Activated gamma-delta T cell (primary cell): ENCODE measurements at regions not wholly inside any gene's neighbourhood (a gene's known extent, or its start where the extent isn't known, plus 50 kb on each side); places are given as distances from the start of the nearest gene placed in this dataset.
"Not testable (repeated sequence)": the region's sequence is repeated elsewhere in the genome, so short reads cannot be mapped to it uniquely, and the experiment has no call there.

Experiments
- DNase-seq: peaks from one replicate; lab custom pipeline; 2025; lab: John Stamatoyannopoulos, UW

GRCh38 chrX:74251006-74251930, 52.7 kb upstream of the ZCCHC13 start:
- no peak for DNase-seq

- no peak for DNase-seq
These were observed 53.4 kb upstream of the ZCCHC13 start for GRCh38 chrX:74250574-74250973.

GRCh38 chrX:74249963-74250362, 54.0 kb upstream of the ZCCHC13 start:
- DNase-seq, result no peak

- no peak for DNase-seq
These were observed 55.1 kb upstream of the ZCCHC13 start for GRCh38 chrX:74248889-74249288.

- DNase-seq, result no peak
These were observed 57.5 kb upstream of the ZCCHC13 start for GRCh38 chrX:74246524-74246923.

GRCh38 chrX:74242484-74243138, 61.4 kb upstream of the ZCCHC13 start:
- no peak for DNase-seq

- no peak for DNase-seq
These were observed 61.9 kb upstream of the ZCCHC13 start for GRCh38 chrX:74242050-74242449.

- DNase-seq, result no peak
These were observed 65.2 kb upstream of the ZCCHC13 start for GRCh38 chrX:74238771-74239170.

- DNase-seq, result no peak
These were observed 69.2 kb upstream of the ZCCHC13 start for GRCh38 chrX:74234818-74235217.

GRCh38 chrX:74232859-74233258, 71.1 kb upstream of the ZCCHC13 start:
- no peak for DNase-seq

- no peak for DNase-seq
These were observed 72.4 kb upstream of the ZCCHC13 start for GRCh38 chrX:74231625-74232024.

- no peak for DNase-seq
These were observed 73.9 kb upstream of the ZCCHC13 start for GRCh38 chrX:74230094-74230493.

- no peak for DNase-seq
These were observed 78.9 kb upstream of the ZCCHC13 start for GRCh38 chrX:74225111-74225510.

GRCh38 chrX:74220277-74220676, 83.7 kb upstream of the ZCCHC13 start:
- DNase-seq, result no peak

- DNase-seq, result no peak
These were observed 85.1 kb upstream of the ZCCHC13 start for GRCh38 chrX:74218895-74219294.

GRCh38 chrX:74216421-74216820, 87.6 kb upstream of the ZCCHC13 start:
- DNase-seq, result no peak

GRCh38 chrX:74211911-74212310, 92.1 kb upstream of the ZCCHC13 start:
- DNase-seq, result no peak

GRCh38 chrX:74207539-74207938, 96.4 kb upstream of the ZCCHC13 start:
- no peak for DNase-seq

- DNase-seq, result no peak
These were observed 108.4 kb upstream of the ZCCHC13 start for GRCh38 chrX:74195605-74196004.

- DNase-seq, result no peak
These were observed 108.9 kb upstream of the ZCCHC13 start for GRCh38 chrX:74195120-74195519.

GRCh38 chrX:74187211-74187610, 116.8 kb upstream of the ZCCHC13 start:
- no peak for DNase-seq

- DNase-seq, result not testable (repeated sequence)
These were observed 120.9 kb upstream of the ZCCHC13 start for GRCh38 chrX:74183047-74183446.

- not testable (repeated sequence) for DNase-seq
These were observed 122.0 kb upstream of the ZCCHC13 start for GRCh38 chrX:74181976-74182375.
